Hematopoietic multipotent progenitor cell treated with erythropoietin and hydrocortisone succinate and interleukin-3 and kit ligand, for 17 days (in vitro differentiated cells): ENCODE measurements at regions not wholly inside any gene's neighbourhood (a gene's known extent, or its start where the extent isn't known, plus 50 kb on each side); places are given as distances from the start of the nearest gene placed in this dataset.

Source experiments
- DNase-seq: peaks from one replicate; pipeline ENCODE4 v3.0.0-alpha.2; 2015; ENCODE audit warnings: low spot score

DNA sequence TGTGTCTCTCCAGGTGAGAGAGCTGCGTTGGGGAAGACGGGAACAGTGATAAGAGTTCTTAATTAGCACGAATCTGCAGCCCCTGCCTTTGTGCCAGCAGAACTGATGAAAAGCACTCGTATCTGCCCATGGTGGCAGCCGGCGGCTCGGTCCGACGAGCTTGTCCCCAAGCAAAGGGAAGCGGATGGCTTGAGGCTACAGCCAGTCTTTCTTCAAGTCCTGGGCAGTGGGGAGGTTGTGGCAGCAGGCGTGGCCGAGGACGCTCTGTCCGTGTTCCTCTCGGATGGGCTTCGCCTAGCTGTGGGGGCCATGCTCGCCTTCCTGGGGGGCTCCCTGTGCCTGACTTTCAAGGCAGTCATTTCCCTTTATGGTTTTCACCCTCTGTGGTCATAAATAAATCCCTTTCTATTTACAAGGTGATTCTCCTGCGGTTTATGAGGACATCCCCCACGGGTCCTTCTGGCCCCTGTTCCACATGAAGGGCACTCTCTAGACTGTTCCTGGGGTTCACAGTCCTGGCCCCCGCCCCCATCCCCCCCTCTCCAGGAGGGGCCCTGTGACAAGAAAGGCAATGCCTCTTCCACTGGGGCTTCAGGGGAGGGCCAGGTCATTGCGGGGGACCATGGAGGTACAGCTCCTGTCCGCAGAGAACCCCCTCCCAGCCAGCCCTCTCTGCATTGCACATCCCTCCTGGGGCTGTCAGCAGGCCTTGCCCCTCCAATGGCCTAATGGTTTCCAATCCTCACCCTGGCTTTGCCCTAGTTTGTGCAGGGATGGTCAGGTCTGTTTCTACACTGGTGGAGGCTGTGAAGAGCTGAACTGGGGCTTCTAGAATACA lies 1212.3 kb downstream of the BRD1 start:
- no peak for DNase-seq

DNA sequence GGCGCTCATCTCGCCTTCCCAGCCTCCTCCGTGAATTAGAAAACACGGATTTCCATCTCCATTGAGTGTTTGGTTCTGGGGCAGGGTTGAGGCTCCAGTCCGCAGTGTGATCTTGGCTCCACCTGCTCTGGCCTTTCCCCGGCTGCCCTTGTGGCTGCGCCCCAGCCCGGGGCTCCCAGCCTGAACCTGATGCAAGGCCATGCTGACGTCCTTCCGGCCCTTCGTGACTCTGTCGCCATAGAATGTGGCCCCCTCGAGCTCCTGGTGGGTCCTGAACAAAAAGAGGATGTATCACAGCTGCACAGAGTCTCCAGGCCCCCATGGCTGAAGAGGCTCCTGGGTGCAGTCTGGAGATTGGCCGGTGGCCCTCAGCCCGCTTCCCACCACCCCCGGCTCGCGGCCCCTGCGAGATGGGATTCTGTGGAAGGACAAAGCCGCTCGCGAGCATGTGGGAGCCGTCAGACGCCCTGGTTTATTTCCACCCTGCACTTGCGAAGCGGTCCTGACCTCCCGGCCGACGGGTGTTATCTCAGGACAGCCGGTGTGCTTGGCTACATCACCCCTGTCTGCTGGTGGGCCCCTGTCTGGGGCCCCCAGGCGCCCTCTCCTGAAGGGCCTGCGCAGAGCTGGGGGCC lies 1214.0 kb downstream of the BRD1 start:
- no peak for DNase-seq

GRCh38 chr22:48612077-48612995 lies 1215.3 kb downstream of the BRD1 start:
- no peak for DNase-seq

DNA sequence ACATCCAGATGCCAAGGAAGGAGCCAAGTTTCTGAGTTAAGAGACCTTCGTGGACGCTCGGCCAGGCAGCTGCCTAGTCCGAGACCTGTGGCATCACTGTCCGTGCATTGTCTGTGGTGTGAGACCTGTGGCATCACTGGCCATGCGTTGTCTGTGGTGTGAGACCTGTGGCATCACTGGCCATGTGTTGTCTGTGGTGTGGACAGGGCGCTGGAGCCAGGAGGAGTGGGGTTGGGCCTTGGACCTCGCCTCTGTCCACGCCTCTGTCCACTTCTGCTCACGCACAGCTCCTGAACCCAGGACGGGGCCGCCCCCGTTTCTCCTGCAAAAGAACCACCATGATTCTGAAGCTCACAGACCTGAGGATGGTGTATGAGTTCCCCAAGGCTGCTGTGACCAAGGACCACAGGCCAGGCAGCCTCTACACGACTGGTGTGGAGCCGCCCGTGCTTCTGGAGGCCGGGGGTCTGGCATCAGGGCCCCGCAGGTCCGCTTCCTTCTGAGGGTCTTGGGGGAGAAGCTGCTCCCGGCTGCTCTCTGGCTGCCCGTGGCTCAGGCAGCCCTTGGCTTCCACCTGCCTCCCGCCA lies 1218.3 kb downstream of the BRD1 start:
- no peak for DNase-seq

DNA sequence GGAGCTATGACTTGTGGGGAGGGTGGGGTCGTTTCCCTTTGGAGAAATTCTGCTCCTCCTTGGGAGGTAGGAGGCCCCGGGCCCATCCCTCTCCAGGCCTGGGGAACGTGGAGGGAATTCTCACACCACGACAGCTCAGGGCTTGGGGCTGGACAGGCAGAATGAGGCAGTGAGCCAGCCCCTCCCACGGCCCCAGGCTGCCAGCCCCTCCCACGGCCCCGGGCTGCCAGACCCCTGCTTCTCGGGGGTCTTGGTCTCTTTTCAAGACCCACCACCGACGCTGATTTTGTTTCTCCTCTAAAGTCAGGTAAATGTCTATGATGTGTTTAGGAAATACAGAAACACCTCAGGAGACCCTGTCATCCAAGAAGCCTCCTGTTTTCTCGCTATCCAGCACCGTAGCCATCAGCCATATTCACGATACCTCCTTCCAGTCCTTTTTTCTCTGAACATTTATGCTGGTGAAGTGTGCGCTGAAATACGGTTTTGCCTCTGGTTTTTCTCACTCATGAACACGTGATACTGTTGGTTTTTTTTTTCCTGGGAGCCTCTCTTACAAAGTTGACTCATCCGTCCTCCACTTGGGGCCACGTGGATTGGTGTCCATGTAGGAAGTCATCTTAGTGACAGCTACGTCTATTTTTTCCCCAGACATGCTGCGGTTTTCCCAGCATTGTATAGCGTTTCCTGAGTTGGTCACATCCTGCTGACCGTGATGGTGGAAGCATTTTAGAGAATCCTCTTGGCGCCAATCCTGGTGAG lies 1219.6 kb downstream of the BRD1 start:
- no peak for DNase-seq

- DNase-seq, result no peak
Measured at GRCh38 chr22:48606684-48607307, 1220.9 kb downstream of the BRD1 start.

GRCh38 chr22:48605856-48606481 lies 1221.7 kb downstream of the BRD1 start:
- DNase-seq, result no peak

DNA sequence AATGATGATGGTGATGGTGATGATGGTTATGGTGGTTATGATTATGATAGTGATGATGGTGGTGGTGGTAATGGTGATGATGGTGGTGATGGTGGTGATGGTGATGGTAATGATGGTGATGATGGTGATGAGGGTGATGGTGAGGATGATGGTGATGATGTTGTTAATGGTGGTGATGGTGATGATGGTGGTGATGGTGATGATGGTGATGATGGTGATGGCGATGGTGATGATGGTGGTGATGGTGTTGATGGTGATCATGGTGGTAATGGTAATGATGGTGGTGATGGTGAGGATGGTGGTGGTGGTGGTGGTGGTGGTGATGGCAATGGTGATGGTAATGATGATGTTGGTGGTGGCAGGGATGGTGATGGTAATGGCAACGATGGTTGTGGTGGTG lies 1222.5 kb downstream of the BRD1 start:
- DNase-seq, result no peak

- no peak for DNase-seq
Measured at GRCh38 chr22:48603621-48604320, 1223.9 kb downstream of the BRD1 start.

GRCh38 chr22:48602805-48603518 lies 1224.7 kb downstream of the BRD1 start:
- DNase-seq, result no peak

DNA sequence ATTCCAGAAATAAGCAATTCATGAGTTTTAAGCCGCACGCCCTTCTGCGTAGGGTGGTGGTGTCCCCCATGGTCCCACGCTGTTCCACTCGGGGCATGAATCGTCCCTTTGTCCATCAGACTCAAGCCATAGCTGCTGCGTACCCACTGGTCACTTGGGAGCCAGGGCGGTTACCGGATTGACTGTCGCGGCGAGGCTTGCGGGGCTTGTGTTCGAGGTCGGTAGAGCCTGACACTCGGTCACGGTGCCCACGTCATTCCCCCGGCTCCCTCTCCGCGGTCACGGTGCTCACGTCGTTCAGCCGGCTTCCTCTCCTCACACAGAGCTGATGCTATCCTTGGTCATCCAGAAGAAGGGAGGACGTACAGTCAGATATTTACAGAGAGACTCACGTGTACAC lies 1227.0 kb downstream of the BRD1 start:
- DNase-seq, result no peak

- DNase-seq, result no peak
Measured at GRCh38 chr22:48600171-48600570, 1227.5 kb downstream of the BRD1 start.

DNA sequence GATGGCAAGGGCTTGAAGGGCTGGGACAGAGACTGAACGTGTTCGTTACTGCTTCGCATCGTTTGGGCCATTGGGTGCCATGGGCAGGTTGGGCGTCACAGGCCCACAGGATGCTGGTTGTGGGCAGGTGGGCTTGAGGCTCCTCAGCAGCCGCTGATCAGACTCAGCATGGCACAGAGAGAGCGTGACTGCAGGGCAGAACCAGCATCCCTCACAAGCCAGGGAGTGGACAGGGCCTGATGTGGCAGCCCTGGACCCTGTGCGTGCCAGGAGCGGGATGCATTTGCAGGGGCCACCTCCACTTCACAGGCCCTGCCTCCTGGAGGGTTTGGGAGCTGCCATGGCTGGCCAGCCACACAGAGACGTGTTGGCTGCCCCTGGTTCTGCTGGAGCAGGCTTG lies 1228.3 kb downstream of the BRD1 start:
- no peak for DNase-seq

DNA sequence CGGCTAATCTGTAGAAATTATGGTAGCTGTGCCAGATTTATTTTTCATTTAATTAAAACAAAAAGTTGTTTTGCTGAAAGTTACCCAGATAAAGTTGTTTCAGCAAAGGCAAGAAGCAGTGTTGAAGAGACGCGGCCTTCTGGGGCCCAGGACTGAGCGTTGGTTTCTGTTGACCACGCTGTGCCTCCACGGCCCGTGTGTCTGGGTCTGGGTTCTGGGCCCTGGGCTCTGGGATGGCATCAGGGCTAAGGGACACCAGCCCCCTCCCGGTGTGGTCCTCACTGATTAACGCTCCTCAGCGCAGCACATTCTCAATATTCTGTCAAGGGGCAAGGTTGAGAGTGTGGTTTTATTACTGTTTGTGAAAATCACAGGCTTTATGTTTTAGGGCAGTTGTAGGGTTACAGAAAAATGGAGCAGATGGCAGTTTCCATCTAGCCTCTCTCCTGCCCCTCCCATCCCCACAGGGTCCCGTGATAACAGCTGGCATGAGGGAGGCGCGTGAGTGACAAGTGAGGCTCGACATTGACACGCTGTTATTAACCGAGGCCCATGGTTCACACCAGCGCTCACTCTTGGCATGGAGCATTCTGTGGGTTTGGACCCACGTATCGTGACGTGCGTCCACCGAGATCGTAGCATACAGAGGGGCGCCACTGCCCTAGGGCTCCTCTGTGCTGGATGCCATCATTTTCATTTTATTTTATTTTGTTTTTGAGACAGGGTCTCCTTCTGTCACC lies 1231.4 kb downstream of the BRD1 start:
- no peak for DNase-seq

DNA sequence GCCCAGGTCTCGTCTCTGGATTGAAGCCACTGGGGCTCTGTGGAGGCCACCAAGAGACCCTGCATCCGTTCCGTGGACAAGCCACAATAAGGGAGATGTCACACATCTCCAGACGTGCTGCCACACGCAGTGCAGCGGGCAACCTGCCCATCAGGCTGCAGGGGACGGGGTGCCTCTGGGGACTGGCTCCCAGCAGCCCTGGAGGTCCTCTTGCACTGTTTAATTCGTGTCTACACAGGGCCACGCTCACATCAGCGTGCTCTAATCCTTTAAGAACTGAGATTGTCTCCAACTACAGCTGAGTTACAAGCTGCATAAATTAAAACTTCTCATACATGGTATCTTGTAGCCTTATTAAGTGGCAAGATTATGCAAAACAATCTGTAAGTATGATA lies 1232.2 kb downstream of the BRD1 start:
- DNase-seq, result no peak

DNA sequence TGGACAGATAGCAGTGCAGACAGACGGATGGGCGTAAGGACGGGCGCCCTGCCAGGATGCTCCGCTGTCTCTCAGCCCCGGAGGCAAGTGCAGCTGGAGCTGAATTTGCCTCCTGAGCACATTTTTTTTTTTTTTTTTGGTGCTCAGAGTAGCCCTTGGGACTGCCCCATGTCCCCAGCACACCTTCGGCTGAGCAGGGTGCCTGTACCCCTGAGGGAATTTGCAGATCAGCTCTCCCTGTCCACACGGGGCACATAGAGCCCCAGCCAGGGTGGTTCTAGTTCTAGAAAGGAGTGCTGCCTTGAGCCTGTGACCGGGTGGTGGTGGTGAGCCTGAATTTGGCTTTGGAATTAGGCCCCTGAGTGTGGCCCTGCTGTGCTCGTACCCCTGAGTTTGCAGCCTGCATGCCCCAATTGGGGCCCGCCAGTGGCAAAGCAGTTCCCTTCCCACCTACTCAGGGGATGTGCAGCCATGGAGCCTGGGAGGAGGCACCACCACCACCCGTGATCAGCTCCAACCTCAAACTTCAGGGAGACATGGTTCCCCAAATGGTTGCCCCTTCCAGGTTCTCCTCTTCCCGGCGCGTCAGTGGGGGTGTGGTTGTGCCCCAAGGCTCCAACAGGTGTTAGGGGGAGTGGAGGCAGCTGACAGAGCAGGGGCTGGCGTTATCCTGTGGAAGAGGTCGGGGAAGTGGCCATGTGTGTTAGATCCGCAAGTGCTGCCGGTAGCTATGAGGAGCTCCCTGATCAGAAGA lies 1232.7 kb downstream of the BRD1 start:
- no peak for DNase-seq

DNA sequence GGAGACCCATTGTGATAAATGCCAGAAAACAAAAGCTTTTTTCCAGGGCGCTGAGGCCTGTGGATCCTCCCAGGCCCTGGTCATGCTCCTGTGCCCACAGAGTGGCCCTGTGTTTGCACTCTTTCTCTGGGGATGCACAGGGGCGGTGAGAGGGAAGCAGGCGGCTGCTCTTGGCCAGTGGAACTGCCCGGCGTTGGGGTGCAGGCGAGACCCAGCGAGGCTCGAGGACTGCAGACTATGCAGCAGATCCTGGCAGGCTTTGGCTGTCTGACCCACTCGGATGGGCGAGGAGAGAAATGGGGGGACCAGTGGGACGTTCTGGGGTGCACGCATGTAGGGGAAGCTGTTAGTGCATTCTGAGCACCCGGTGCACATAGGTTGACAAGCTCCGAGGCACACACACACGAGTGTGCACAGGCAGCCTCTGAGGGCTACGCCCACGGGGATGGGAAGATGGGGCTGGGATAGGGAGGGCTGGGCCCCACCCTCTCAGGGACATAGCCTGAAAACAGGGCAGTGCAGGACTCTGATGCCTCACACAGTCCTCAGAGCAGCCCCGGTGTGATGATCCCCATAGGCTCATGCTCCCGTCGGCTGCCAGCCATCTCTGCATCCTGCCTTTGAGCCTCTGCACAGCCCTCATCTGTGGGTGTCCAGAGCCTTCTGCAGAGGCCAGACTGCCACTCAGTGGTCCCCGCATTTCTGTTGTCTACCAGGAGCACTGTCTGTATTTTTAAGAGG lies 1233.5 kb downstream of the BRD1 start:
- DNase-seq, result no peak
